ENCODE measurements at regions not wholly inside any gene's neighbourhood (a gene's known extent, or its start where the extent isn't known, plus 50 kb on each side); places are given as distances from the start of the nearest gene placed in this dataset.

- TF ChIP-seq CTCF (IDR thresholded peaks at IDR 0.05) (no peak), POLR2AphosphoS5 (IDR thresholded peaks at IDR 0.05) (no peak)
Measured at GRCh38 chr4:37023504-37023903, 221.0 kb upstream of the NWD2 start.
